HepG2 (cell line): ENCODE measurements at regions not wholly inside any gene's neighbourhood (a gene's known extent, or its start where the extent isn't known, plus 50 kb on each side); places are given as distances from the start of the nearest gene placed in this dataset.

Experiments
- BORCS8-MEF2B ChIP-seq: sonication (generic); formaldehyde crosslinking; IDR thresholded peaks from 2 replicates; pipeline ENCODE4 v1.8.0; 2022; ENCODE audit warnings: mild to moderate bottlenecking, missing genetic modification reagents
- HOXA7 ChIP-seq: sonication (generic); formaldehyde crosslinking; IDR thresholded peaks from 2 replicates; pipeline ENCODE4 v1.8.1; 2022; ENCODE audit warnings: mild to moderate bottlenecking, missing genetic modification reagents, moderate library complexity
- ZNF121 ChIP-seq: sonication (generic); formaldehyde crosslinking; IDR thresholded peaks from 2 replicates; pipeline ENCODE4 v1.5.0; 2020; ENCODE audit warnings: mild to moderate bottlenecking, missing genetic modification reagents
- TF ChIP-seq, protein P1 (sequence below): sonication (generic); formaldehyde crosslinking; IDR thresholded peaks from 2 replicates; pipeline ENCODE4 v1.5.0; 2020; ENCODE audit warnings: mild to moderate bottlenecking, missing genetic modification reagents, moderate library complexity

DNA sequence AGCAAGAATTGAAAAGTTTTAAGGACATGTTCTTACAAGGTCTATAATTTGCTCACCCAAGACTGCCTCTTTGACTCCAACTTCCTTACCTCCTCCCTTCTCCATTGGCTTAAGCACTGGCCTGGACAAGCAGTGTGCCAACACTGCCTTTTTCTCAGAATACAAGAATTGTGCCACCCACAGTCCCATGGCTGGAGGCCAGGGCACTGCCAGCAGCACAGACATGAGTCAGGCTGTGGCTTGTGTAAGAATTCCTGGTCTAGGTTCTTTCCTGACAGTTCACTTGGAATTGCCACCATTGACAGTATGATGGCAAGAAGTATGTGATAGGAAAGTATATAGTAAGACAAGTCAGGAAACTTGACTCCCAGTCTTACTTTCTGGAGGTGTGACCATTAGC lies 202.7 kb upstream of the MARCKS start:
- TF ChIP-seq HOXA7 (CRISPR knock-in tag) = no peak
- no peak for TF ChIP-seq BORCS8-MEF2B (CRISPR knock-in tag)
- TF ChIP-seq ZNF121 (CRISPR knock-in tag) = no peak
- TF ChIP-seq, protein P1, sequence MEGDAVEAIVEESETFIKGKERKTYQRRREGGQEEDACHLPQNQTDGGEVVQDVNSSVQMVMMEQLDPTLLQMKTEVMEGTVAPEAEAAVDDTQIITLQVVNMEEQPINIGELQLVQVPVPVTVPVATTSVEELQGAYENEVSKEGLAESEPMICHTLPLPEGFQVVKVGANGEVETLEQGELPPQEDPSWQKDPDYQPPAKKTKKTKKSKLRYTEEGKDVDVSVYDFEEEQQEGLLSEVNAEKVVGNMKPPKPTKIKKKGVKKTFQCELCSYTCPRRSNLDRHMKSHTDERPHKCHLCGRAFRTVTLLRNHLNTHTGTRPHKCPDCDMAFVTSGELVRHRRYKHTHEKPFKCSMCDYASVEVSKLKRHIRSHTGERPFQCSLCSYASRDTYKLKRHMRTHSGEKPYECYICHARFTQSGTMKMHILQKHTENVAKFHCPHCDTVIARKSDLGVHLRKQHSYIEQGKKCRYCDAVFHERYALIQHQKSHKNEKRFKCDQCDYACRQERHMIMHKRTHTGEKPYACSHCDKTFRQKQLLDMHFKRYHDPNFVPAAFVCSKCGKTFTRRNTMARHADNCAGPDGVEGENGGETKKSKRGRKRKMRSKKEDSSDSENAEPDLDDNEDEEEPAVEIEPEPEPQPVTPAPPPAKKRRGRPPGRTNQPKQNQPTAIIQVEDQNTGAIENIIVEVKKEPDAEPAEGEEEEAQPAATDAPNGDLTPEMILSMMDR (CRISPR knock-in tag) = no peak
